SH-SY5Y (cell line): ENCODE measurements at regions not wholly inside any gene's neighbourhood (a gene's known extent, or its start where the extent isn't known, plus 50 kb on each side); places are given as distances from the start of the nearest gene placed in this dataset.

Experiments used
- GATA2 ChIP-seq: IDR thresholded peaks from 2 replicates; pipeline ENCODE4 v1.6.1; 2011; ENCODE audit warnings: mild to moderate bottlenecking, low read depth, low read length
- GATA3 ChIP-seq: IDR thresholded peaks from 2 replicates; pipeline ENCODE4 v1.6.1; 2011; ENCODE audit warnings: low read depth, mild to moderate bottlenecking, low read length, moderate library complexity

DNA sequence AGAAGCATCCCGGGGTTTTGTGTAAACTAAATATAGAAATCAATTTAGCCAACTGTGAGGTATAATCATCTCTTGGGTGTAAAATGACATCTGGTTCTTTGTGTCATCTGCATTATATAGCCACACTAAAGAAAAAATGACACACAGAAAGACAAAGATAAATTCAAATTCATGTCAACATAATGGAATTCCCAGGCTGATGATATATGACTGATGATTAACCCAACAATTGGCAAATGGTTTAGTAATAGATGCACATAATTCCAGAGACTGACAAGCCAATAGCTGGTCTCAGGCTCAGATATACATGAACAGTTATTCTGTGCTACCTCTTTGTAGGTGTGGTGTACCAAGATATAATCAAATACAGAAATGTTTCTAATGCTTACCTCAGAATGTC lies 375.4 kb upstream of the PITX2 start:
- no peak for TF ChIP-seq GATA2
- TF ChIP-seq GATA3: no peak
